Smooth muscle cell (in vitro differentiated cells): ENCODE measurements at regions not wholly inside any gene's neighbourhood (a gene's known extent, or its start where the extent isn't known, plus 50 kb on each side); places are given as distances from the start of the nearest gene placed in this dataset.

Experiments used
- DNase-seq: peaks from one replicate; lab custom pipeline; 2025; ENCODE audit not compliant: unreplicated experiment; lab: John Stamatoyannopoulos, UW
- H2AFZ ChIP-seq: fragments of 200-600 bp; sonication (generic); 2 replicates; pipeline ENCODE4 v1.6.0; 2016; ENCODE audit warnings: antibody characterized with exemption, low read depth, mild to moderate bottlenecking
- H3F3A ChIP-seq: fragments of 200-600 bp; sonication (generic); 2 replicates; pipeline ENCODE4 v1.6.0; 2017; ENCODE audit warnings: antibody characterized with exemption, low read depth
- H3K27ac ChIP-seq: fragments of 200-600 bp; sonication (generic); 2 replicates; pipeline ENCODE4 v1.5.1; 2016; ENCODE audit warnings: low read depth, mild to moderate bottlenecking
- H3K27me3 ChIP-seq: fragments of 200-600 bp; sonication (generic); 2 replicates; pipeline ENCODE4 v1.6.1; 2016; ENCODE audit warnings: low read depth, mild to moderate bottlenecking
- H3K36me3 ChIP-seq: fragments of 200-600 bp; sonication (generic); 2 replicates; pipeline ENCODE4 v1.5.1; 2016; ENCODE audit warnings: low read depth
- H3K4me1 ChIP-seq: fragments of 200-600 bp; sonication (generic); 2 replicates; pipeline ENCODE4 v1.5.1; 2016; ENCODE audit warnings: low read depth
- H3K4me2 ChIP-seq: fragments of 200-600 bp; sonication (generic); 2 replicates; pipeline ENCODE4 v1.6.0; 2016; ENCODE audit warnings: mild to moderate bottlenecking
- H3K4me3 ChIP-seq: fragments of 200-600 bp; sonication (generic); 2 replicates; pipeline ENCODE4 v1.5.1; 2016; ENCODE audit warnings: mild to moderate bottlenecking
- H3K79me2 ChIP-seq: fragments of 200-600 bp; sonication (generic); 2 replicates; pipeline ENCODE4 v1.6.0; 2016; ENCODE audit warnings: low read depth, mild to moderate bottlenecking
- H3K9ac ChIP-seq: fragments of 200-600 bp; sonication (generic); 2 replicates; pipeline ENCODE4 v1.6.0; 2016; ENCODE audit warnings: low read depth
- H3K9me3 ChIP-seq: fragments of 200-600 bp; sonication (generic); replicated peaks from 2 replicates; pipeline ENCODE4 v1.5.1; 2016; ENCODE audit warnings: low read depth
- H4K20me1 ChIP-seq: fragments of 200-600 bp; sonication (generic); 2 replicates; pipeline ENCODE4 v1.6.0; 2016; ENCODE audit warnings: low read depth
- WGBS: methylation state at CpG from one replicate; pipeline ENCODE4 v1.1.7; 2016; ENCODE audit warnings: low lambda C conversion rate; 5-methylcytosine and 5-hydroxymethylcytosine counted together
- TF ChIP-seq, protein P1 (sequence below): fragments of 200-600 bp; sonication (generic); IDR thresholded peaks from 2 replicates; pipeline ENCODE4 v1.5.1; 2017; ENCODE audit warnings: borderline replicate concordance, mild to moderate bottlenecking, antibody characterized with exemption; ENCODE audit not compliant: insufficient read depth, poor library complexity, severe bottlenecking

DNA sequence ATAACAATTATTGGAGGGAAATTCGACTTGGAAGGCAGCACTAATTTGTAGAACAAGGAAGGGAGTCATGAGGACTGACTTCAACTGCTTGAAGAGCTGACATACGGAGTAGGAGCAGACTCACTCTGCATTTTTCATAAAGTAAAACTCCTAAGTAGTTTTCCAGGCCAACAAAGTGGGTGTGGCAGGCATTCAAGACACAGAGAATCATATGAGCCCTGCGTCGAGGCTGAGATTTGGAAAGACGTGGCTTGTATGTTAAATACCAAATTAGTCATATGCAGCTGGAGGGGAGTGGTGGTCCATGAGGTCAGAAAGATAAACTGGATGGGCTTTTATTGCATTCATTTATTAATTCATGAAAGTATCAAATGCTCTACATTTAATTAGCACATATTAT, 255.7 kb upstream of the JUN start:
- no peaks in the 10 kb centered on the region for H3K27me3 ChIP-seq
- peaks cover 3% of the 10 kb centered on the region for H3F3A ChIP-seq
- no peaks in the 10 kb centered on the region for H3K9me3 ChIP-seq
- no peaks in the 10 kb centered on the region for H3K79me2 ChIP-seq
- no peak for DNase-seq
- H4K20me1 ChIP-seq = no peaks in the 10 kb centered on the region
- WGBS = 86% methylated on average over 5 of the region's 5 CpGs
- H3K4me2 ChIP-seq = no peak overlapping the region
- no peaks in the 10 kb centered on the region for H3K36me3 ChIP-seq
- H3K4me1 ChIP-seq = no peaks in the 10 kb centered on the region
- no peak overlapping the region for H2AFZ ChIP-seq
- no peak overlapping the region for H3K9ac ChIP-seq
- no peak overlapping the region for H3K4me3 ChIP-seq
- no peak overlapping the region for H3K27ac ChIP-seq
- TF ChIP-seq, protein P1, sequence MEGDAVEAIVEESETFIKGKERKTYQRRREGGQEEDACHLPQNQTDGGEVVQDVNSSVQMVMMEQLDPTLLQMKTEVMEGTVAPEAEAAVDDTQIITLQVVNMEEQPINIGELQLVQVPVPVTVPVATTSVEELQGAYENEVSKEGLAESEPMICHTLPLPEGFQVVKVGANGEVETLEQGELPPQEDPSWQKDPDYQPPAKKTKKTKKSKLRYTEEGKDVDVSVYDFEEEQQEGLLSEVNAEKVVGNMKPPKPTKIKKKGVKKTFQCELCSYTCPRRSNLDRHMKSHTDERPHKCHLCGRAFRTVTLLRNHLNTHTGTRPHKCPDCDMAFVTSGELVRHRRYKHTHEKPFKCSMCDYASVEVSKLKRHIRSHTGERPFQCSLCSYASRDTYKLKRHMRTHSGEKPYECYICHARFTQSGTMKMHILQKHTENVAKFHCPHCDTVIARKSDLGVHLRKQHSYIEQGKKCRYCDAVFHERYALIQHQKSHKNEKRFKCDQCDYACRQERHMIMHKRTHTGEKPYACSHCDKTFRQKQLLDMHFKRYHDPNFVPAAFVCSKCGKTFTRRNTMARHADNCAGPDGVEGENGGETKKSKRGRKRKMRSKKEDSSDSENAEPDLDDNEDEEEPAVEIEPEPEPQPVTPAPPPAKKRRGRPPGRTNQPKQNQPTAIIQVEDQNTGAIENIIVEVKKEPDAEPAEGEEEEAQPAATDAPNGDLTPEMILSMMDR = no peak

DNA sequence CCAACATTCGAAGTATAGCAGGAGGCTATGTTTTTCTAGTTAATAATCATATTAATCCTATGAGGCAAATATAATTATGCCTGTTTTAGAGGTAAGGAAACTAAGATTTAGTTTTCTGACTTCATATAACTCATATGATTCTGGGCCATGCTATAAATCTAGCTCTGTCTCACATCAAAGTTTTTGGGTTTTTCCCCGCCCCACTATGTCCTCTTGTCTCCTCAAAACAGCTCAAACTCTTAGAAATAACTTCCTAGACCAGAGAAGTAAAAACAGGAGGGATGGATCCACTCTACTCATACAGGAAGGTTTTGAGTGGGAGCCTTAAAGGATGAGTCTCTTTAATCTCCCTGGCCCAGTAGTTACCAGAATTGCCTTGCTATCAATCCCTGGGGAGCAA, 256.4 kb upstream of the FGGY start:
- no peaks in the 10 kb centered on the region for H4K20me1 ChIP-seq
- H3K4me3 ChIP-seq = no peak overlapping the region
- H3K4me1 ChIP-seq = no peaks in the 10 kb centered on the region
- H3K27ac ChIP-seq = no peak overlapping the region
- no peak overlapping the region for H3K9ac ChIP-seq
- H3K4me2 ChIP-seq = no peak overlapping the region
- no peaks in the 10 kb centered on the region for H3K27me3 ChIP-seq
- H3K9me3 ChIP-seq = no peaks in the 10 kb centered on the region
- TF ChIP-seq, protein P1 = no peak
- peaks cover 3% of the 10 kb centered on the region for H3F3A ChIP-seq
- no peaks in the 10 kb centered on the region for H3K79me2 ChIP-seq
- no peaks in the 10 kb centered on the region for H3K36me3 ChIP-seq
- no peak overlapping the region for H2AFZ ChIP-seq
- WGBS = 100% methylated on average over 2 of the region's 2 CpGs
- no peak for DNase-seq

DNA sequence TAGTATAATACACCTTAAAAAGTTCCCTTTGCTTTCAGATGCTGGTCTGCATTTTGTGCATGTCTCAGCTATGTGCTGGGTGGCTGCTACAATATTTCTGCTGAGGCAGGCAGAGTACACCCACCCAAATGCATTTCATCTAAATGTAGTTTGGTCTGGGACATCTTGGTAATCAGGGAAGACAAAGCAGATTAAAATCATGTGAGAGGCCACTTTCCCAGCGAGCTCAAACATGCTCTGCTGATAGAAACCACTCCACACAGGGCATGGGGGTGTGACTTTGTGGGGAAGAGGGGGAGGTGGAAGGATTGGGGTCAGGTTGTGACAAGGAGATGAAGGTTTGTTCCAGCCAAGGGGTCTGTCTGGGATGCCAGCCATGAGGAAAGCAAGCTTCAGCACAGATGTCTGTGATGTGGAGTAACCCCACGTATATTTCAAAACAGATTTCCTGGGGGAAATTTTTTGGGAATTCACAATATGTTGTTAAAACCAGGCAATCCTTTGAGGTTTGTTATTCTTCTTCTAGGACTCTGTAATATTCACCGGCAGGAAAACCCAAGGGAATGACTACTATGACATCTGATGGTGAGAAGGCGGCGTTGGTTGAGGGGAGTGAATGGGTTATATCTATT, 255.1 kb upstream of the FGGY start:
- TF ChIP-seq, protein P1 = no peak
- Histone ChIP-seq H3K9ac (no peak overlapping the region), H3K27ac (peak overlapping the region; percentile 4), H2AFZ (peak overlapping the region; percentile 63), H3K4me1 (no peaks in the 10 kb centered on the region), H3K27me3 (no peaks in the 10 kb centered on the region), H3K4me3 (no peak overlapping the region), H3K4me2 (peak overlapping the region; percentile 4), H4K20me1 (no peaks in the 10 kb centered on the region), H3K79me2 (no peaks in the 10 kb centered on the region), H3F3A (peaks cover 3% of the 10 kb centered on the region), H3K36me3 (no peaks in the 10 kb centered on the region), H3K9me3 (no peaks in the 10 kb centered on the region)
- no peak for DNase-seq
- WGBS = 48% methylated on average over 5 of the region's 5 CpGs

DNA sequence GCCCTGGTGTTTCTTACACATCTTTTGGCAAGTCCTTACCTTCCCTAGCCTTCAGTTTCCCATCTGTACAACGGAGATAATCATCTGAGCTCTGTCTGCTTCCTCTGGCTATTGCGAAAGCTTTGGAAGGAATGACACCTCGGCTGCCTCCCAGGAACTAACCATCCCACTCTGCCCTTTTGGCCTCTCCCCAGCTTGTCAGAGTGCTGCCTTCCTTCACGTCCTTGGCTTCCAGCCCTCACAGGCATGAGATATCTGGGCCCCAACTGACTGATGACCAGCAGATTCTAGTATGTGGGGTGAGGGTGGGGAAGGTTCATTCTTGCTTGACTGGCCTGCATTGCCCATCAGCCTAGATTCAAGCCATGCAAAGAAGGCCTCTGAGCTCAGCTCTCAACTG, 253.1 kb upstream of the FGGY start:
- TF ChIP-seq, protein P1 = no peak
- no peak overlapping the region for H3K4me3 ChIP-seq
- H3K27me3 ChIP-seq = no peaks in the 10 kb centered on the region
- H3K27ac ChIP-seq = no peak overlapping the region
- H3F3A ChIP-seq = peaks cover 3% of the 10 kb centered on the region
- H3K9ac ChIP-seq = no peak overlapping the region
- H3K4me2 ChIP-seq = no peak overlapping the region
- H3K36me3 ChIP-seq = no peaks in the 10 kb centered on the region
- H4K20me1 ChIP-seq = no peaks in the 10 kb centered on the region
- H3K4me1 ChIP-seq = no peaks in the 10 kb centered on the region
- H2AFZ ChIP-seq = no peak overlapping the region
- 29% methylated on average over 4 of the region's 4 CpGs for WGBS
- no peak for DNase-seq
- no peaks in the 10 kb centered on the region for H3K9me3 ChIP-seq
- no peaks in the 10 kb centered on the region for H3K79me2 ChIP-seq
